GM12878 (cell line): ENCODE measurements at regions not wholly inside any gene's neighbourhood (a gene's known extent, or its start where the extent isn't known, plus 50 kb on each side); places are given as distances from the start of the nearest gene placed in this dataset.
"Not testable (repeated sequence)": the region's sequence is repeated elsewhere in the genome, so short reads cannot be mapped to it uniquely, and the experiment has no call there.

Source experiments
- ATF3 ChIP-seq: IDR thresholded peaks from 2 replicates; pipeline ENCODE4 v1.6.1; 2011; ENCODE audit warnings: low read depth, mild to moderate bottlenecking, low read length, moderate library complexity, borderline replicate concordance; ENCODE audit errors: extremely low read depth
- CTCF ChIP-seq, 3 experiments: IDR thresholded peaks in 2 of 3; conservative IDR thresholded peaks in 1 of 3; 2 replicates each; pipeline ENCODE4 v1.5.1; 2011; ENCODE audit warnings: low read depth in 3 of 3, low read length in 3 of 3, mild to moderate bottlenecking in 3 of 3, control low read depth in 2 of 3, moderate library complexity in 2 of 3, inconsistent platforms in 1 of 3, mixed read lengths in 1 of 3; ENCODE audit not compliant: control insufficient read depth in 2 of 3, insufficient read depth in 1 of 3; ENCODE audit errors: extremely low read depth in 1 of 3
- ESRRA ChIP-seq: IDR thresholded peaks from 2 replicates; pipeline ENCODE4 v1.6.1; 2012; ENCODE audit warnings: mild to moderate bottlenecking, low read length, improper control_type of control experiment

GRCh38 chr16:18631713-18632112 is 69.8 kb upstream of the NOMO2 start:
- not testable (repeated sequence) for TF ChIP-seq CTCF (IDR thresholded peaks at IDR 0.05 in 2 of 3, conservative IDR thresholded peaks at IDR 0.05 in 1 of 3; ENCODE audit: control insufficient read depth in 2 of 3, extremely low read depth in 1 of 3, insufficient read depth in 1 of 3, low read depth in 3 of 3, low read length in 3 of 3); ESRRA; ATF3
